Cardiac muscle cell (in vitro differentiated cells and primary cell): ENCODE measurements at regions not wholly inside any gene's neighbourhood (a gene's known extent, or its start where the extent isn't known, plus 50 kb on each side); places are given as distances from the start of the nearest gene placed in this dataset.
A peak's percentile ranks its signal among the peaks of the same experiment; 100 is the strongest.

ENCODE experiments used
- DNase-seq, 2 donors: peaks; one replicate each; pipeline versions ENCODE4 v3.0.0 to v3.0.0-alpha.2; 2010 to 2017; ENCODE audit warnings: low read depth in 1 of 2, low spot score in 1 of 2
- H3K27ac ChIP-seq: fragments of 200-600 bp; sonication (generic); 2 replicates; pipeline ENCODE4 v1.5.1; 2016
- H3K27me3 ChIP-seq: fragments of 200-600 bp; sonication (generic); 2 replicates; pipeline ENCODE4 v1.6.0; 2016; ENCODE audit warnings: control low read depth
- H3K36me3 ChIP-seq: fragments of 200-600 bp; sonication (generic); 2 replicates; pipeline ENCODE4 v1.5.1; 2016; ENCODE audit warnings: control low read depth
- H3K4me1 ChIP-seq: fragments of 200-600 bp; sonication (generic); 2 replicates; pipeline ENCODE4 v1.8.1; 2017; ENCODE audit warnings: low read depth, mild to moderate bottlenecking, mixed run types
- H3K4me3 ChIP-seq: fragments of 200-600 bp; sonication (generic); 2 replicates; pipeline ENCODE4 v1.5.1; 2016; ENCODE audit warnings: mild to moderate bottlenecking
- H3K9me3 ChIP-seq: fragments of 200-600 bp; sonication (generic); 2 replicates; pipeline ENCODE4 v1.5.1; 2017; ENCODE audit warnings: low read depth, mild to moderate bottlenecking, control low read depth
- CTCF ChIP-seq: IDR thresholded peaks from 2 replicates; pipeline ENCODE4 v1.5.1; 2012; ENCODE audit warnings: low read depth, mild to moderate bottlenecking, low read length

GRCh38 chr10:33536508-33536907 is 202.0 kb upstream of the NRP1 start:
- no peak for TF ChIP-seq CTCF
- H3K27me3 ChIP-seq = no peaks in the 10 kb centered on the region

GRCh38 chr10:33535866-33536265 is 201.4 kb upstream of the NRP1 start:
- no peaks in the 10 kb centered on the region for H3K4me1 ChIP-seq
- no peaks in the 10 kb centered on the region for H3K27me3 ChIP-seq
- no peaks in the 10 kb centered on the region for H3K36me3 ChIP-seq
- no peak overlapping the region for H3K27ac ChIP-seq
- no peaks in the 10 kb centered on the region for H3K9me3 ChIP-seq
- TF ChIP-seq CTCF = no peak
- no peak for DNase-seq
- no peak overlapping the region for H3K4me3 ChIP-seq

More at GRCh38 chr10:33536508-33536907, 202.0 kb upstream of the NRP1 start:
- no peak overlapping the region for H3K4me3 ChIP-seq
- no peaks in the 10 kb centered on the region for H3K4me1 ChIP-seq
- H3K27ac ChIP-seq = no peak overlapping the region
- no peaks in the 10 kb centered on the region for H3K9me3 ChIP-seq
- H3K36me3 ChIP-seq = no peaks in the 10 kb centered on the region
- DNase-seq = peak in 1 of 2 donors; percentile 17

GRCh38 chr10:33534416-33534815 is 199.9 kb upstream of the NRP1 start:
- DNase-seq = no peak
- no peak for TF ChIP-seq CTCF
- H3K27me3 ChIP-seq = no peaks in the 10 kb centered on the region
- no peak overlapping the region for H3K27ac ChIP-seq
- no peaks in the 10 kb centered on the region for H3K9me3 ChIP-seq
- H3K36me3 ChIP-seq = no peaks in the 10 kb centered on the region
- H3K4me1 ChIP-seq = no peaks in the 10 kb centered on the region
- no peak overlapping the region for H3K4me3 ChIP-seq

GRCh38 chr10:33533612-33534011 is 199.1 kb upstream of the NRP1 start:
- no peak overlapping the region for H3K27ac ChIP-seq
- no peak overlapping the region for H3K4me3 ChIP-seq
- H3K27me3 ChIP-seq = no peaks in the 10 kb centered on the region
- no peak for DNase-seq
- H3K4me1 ChIP-seq = no peaks in the 10 kb centered on the region
- H3K36me3 ChIP-seq = no peaks in the 10 kb centered on the region
- no peaks in the 10 kb centered on the region for H3K9me3 ChIP-seq
- no peak for TF ChIP-seq CTCF

GRCh38 chr10:33532901-33533300 is 198.4 kb upstream of the NRP1 start:
- Histone ChIP-seq H3K27ac (no peak overlapping the region), H3K4me1 (no peaks in the 10 kb centered on the region), H3K4me3 (no peak overlapping the region), H3K27me3 (no peaks in the 10 kb centered on the region), H3K9me3 (no peaks in the 10 kb centered on the region), H3K36me3 (no peaks in the 10 kb centered on the region)
- DNase-seq = no peak
- TF ChIP-seq CTCF = no peak

GRCh38 chr10:33529234-33529633 is 194.8 kb upstream of the NRP1 start:
- Histone ChIP-seq H3K9me3 (no peaks in the 10 kb centered on the region), H3K4me1 (no peaks in the 10 kb centered on the region), H3K4me3 (no peak overlapping the region), H3K36me3 (no peaks in the 10 kb centered on the region), H3K27me3 (no peaks in the 10 kb centered on the region), H3K27ac (no peak overlapping the region)
- TF ChIP-seq CTCF = no peak
- no peak for DNase-seq
